Lower lobe of right lung (tissue), 2 donors: ENCODE measurements at regions not wholly inside any gene's neighbourhood (a gene's known extent, or its start where the extent isn't known, plus 50 kb on each side); places are given as distances from the start of the nearest gene placed in this dataset.

Source experiments
- ATAC-seq, 2 donors: fragments of 200-7000 bp; cut with Tn5 transposase; one replicate each; pipeline ENCODE4 v1.9.1; 2020 to 2022; ENCODE audit warnings: mild to moderate bottlenecking in 2 of 2, moderate library complexity in 2 of 2
- DNase-seq: peaks from one replicate; pipeline ENCODE4 v3.0.0-alpha.2; 2020
- H3K27ac ChIP-seq: fragments of 200-600 bp; one replicate; pipeline ENCODE4 v1.8.0; 2022
- H3K27me3 ChIP-seq: fragments of 200-600 bp; one replicate; pipeline ENCODE4 v1.8.0; 2022; ENCODE audit warnings: low read depth
- H3K36me3 ChIP-seq: fragments of 200-600 bp; one replicate; pipeline ENCODE4 v1.8.0; 2022; ENCODE audit warnings: mild to moderate bottlenecking
- H3K4me1 ChIP-seq: fragments of 200-600 bp; one replicate; pipeline ENCODE4 v1.8.0; 2022
- H3K4me3 ChIP-seq: fragments of 200-600 bp; one replicate; pipeline ENCODE4 v1.8.0; 2022; ENCODE audit warnings: mild to moderate bottlenecking
- H3K9me3 ChIP-seq: fragments of 200-600 bp; one replicate; pipeline ENCODE4 v1.8.0; 2022
- CTCF ChIP-seq: fragments of 200-600 bp; IDR thresholded peaks from one replicate; pipeline ENCODE4 v1.8.0; 2022; ENCODE audit warnings: antibody characterized with exemption, mild to moderate bottlenecking
- intact Hi-C: fragments of 100-400 bp; cut with DNase I; formaldehyde crosslinking; loops from one replicate; pipeline ENCODE4 v1.11.0; 2022
- donor health status: DM: no; HTN: yes; CAD: no; lungs with severe emphysema.

- H3K36me3 ChIP-seq: no peaks in the 10 kb centered on the region
- H3K4me3 ChIP-seq: no peak overlapping the region
- ATAC-seq (no peak), DNase-seq (no peak)
- no peaks in the 10 kb centered on the region for H3K4me1 ChIP-seq
- intact Hi-C loops: no loop called here
- H3K27me3 ChIP-seq: no peaks in the 10 kb centered on the region
- H3K27ac ChIP-seq: no peak overlapping the region
- TF ChIP-seq CTCF: no peak
- no peaks in the 10 kb centered on the region for H3K9me3 ChIP-seq
These were observed 793.2 kb downstream of the PLA2G4A start for GRCh38 chr1:187621951-187622350.

DNA sequence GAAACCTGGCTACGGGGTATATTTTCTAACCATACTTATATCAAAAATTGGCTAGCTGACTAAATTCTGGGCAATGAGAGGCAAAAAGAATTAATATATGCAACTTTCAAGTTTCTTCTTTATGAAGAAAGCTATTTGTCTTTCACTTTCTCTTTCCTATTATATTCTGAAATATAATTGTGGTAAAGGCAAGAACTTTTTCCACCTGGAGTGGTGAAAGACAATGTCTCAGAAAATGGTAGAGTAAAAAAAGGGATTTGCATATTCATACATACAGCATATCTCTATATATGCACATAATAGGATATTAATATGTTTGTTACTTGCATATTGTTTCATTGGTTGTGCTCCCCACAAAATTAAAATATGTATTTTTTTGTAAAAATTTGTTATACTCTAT lies 793.8 kb downstream of the PLA2G4A start:
- Histone ChIP-seq H3K9me3 (no peaks in the 10 kb centered on the region), H3K27me3 (no peaks in the 10 kb centered on the region), H3K4me1 (no peaks in the 10 kb centered on the region), H3K4me3 (no peak overlapping the region), H3K36me3 (no peaks in the 10 kb centered on the region), H3K27ac (no peak overlapping the region)
- no peak for ATAC-seq
- DNase-seq: no peak
- intact Hi-C loops: no loop called here
- no peak for TF ChIP-seq CTCF

- Histone ChIP-seq H3K27ac (no peak overlapping the region), H3K4me3 (no peak overlapping the region), H3K27me3 (no peaks in the 10 kb centered on the region), H3K4me1 (no peaks in the 10 kb centered on the region), H3K36me3 (no peaks in the 10 kb centered on the region), H3K9me3 (no peaks in the 10 kb centered on the region)
- TF ChIP-seq CTCF: no peak
- intact Hi-C loops: no loop called here
- no peak for ATAC-seq
- DNase-seq: no peak
These were observed 796.2 kb downstream of the PLA2G4A start for GRCh38 chr1:187624812-187625545.

DNA sequence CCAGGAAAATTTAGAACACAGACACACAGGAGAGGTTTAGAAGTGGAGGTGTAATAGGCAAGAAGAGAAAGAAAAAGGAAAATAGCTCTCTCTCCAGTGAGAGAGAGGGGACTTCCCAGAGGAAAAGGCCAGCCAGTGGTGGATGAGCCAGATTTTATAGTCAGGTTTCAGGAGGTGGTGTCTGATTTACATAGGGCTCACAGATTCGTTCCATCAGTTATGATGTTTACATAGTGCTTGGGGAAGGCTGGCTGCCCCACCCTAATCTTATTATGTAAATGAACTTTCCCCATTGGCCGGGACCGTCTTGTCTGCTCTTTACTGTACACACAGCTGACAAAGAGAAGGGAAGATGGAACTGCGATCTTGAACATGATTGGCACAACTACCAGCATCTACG lies 797.3 kb downstream of the PLA2G4A start:
- Histone ChIP-seq H3K27ac (no peak overlapping the region), H3K36me3 (no peaks in the 10 kb centered on the region), H3K9me3 (peaks cover 1% of the 10 kb centered on the region), H3K4me3 (no peak overlapping the region), H3K27me3 (no peaks in the 10 kb centered on the region), H3K4me1 (no peaks in the 10 kb centered on the region)
- DNase-seq: no peak
- no peak for TF ChIP-seq CTCF
- no peak for ATAC-seq
- intact Hi-C loops: no loop called here

DNA sequence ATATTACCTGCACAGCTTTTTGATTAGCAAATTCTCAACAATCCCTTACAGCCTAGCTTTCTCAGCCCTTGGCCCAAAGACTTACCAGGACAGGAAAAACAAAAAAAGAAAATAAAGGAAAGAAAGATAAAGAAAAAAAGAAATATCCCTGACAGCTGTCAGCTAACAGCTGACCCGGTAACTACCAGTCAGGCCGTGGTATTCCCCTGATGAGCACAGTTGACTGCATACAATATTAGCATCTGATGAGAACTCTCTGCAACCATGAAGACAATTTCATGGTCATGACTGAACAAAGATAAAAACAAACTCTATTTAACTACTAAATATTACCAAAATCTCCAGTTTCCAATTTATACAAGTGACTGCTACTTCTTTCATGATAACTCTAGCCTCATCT lies 798.8 kb downstream of the PLA2G4A start:
- intact Hi-C loops: no loop called here
- TF ChIP-seq CTCF: no peak
- H3K4me1 ChIP-seq: no peaks in the 10 kb centered on the region
- no peak for ATAC-seq
- peaks cover 7% of the 10 kb centered on the region for H3K9me3 ChIP-seq
- H3K36me3 ChIP-seq: no peaks in the 10 kb centered on the region
- H3K27ac ChIP-seq: no peak overlapping the region
- DNase-seq: no peak
- no peaks in the 10 kb centered on the region for H3K27me3 ChIP-seq
- H3K4me3 ChIP-seq: no peak overlapping the region
